MM.1S (cell line): ENCODE measurements at regions not wholly inside any gene's neighbourhood (a gene's known extent, or its start where the extent isn't known, plus 50 kb on each side); places are given as distances from the start of the nearest gene placed in this dataset.
"Not testable (repeated sequence)": the region's sequence is repeated elsewhere in the genome, so short reads cannot be mapped to it uniquely, and the experiment has no call there.

ENCODE experiments used
- DNase-seq: peaks from one replicate; pipeline ENCODE4 v3.0.0-alpha.2; 2015
- H2AFZ ChIP-seq: fragments of 300-600 bp; sonication (generic); 2 replicates; pipeline ENCODE4 v1.6.0; 2016; ENCODE audit warnings: antibody characterized with exemption, low read length
- H3F3A ChIP-seq: fragments of 300-600 bp; sonication (generic); 2 replicates; pipeline ENCODE4 v1.6.1; 2016; ENCODE audit warnings: mild to moderate bottlenecking, antibody characterized with exemption, low read length, moderate library complexity, mixed read lengths; ENCODE audit not compliant: insufficient read depth
- H3K27ac ChIP-seq: fragments of 300-600 bp; sonication (generic); 2 replicates; pipeline ENCODE4 v1.5.1; 2016; ENCODE audit warnings: mild to moderate bottlenecking, low read length
- H3K27me3 ChIP-seq: fragments of 300-600 bp; sonication (generic); replicated peaks from 2 replicates; pipeline ENCODE4 v1.6.0; 2016; ENCODE audit warnings: low read length; ENCODE audit not compliant: insufficient read depth
- H3K36me3 ChIP-seq: fragments of 300-600 bp; sonication (generic); replicated peaks from 2 replicates; pipeline ENCODE4 v1.6.1; 2016; ENCODE audit warnings: mild to moderate bottlenecking, low read length, mixed read lengths; ENCODE audit not compliant: insufficient read depth
- H3K4me1 ChIP-seq: fragments of 300-600 bp; sonication (generic); 2 replicates; pipeline ENCODE4 v1.6.1; 2016; ENCODE audit warnings: low read length, mixed read lengths
- H3K4me2 ChIP-seq: fragments of 300-600 bp; sonication (generic); 2 replicates; pipeline ENCODE4 v1.6.0; 2016; ENCODE audit warnings: low read depth, low read length
- H3K4me3 ChIP-seq: fragments of 300-600 bp; sonication (generic); 2 replicates; pipeline ENCODE4 v1.5.1; 2016; ENCODE audit warnings: low read length, mixed read lengths
- H3K79me2 ChIP-seq: fragments of 300-600 bp; sonication (generic); 2 replicates; pipeline ENCODE4 v1.6.1; 2016; ENCODE audit warnings: mixed run types, low read length, mixed read lengths
- H3K9ac ChIP-seq: fragments of 300-600 bp; sonication (generic); 2 replicates; pipeline ENCODE4 v1.6.1; 2016; ENCODE audit warnings: low read length, mixed read lengths
- H3K9me2 ChIP-seq: fragments of 300-600 bp; sonication (generic); replicated peaks from 2 replicates; pipeline ENCODE4 v1.6.1; 2016; ENCODE audit warnings: mild to moderate bottlenecking, low read length, mixed read lengths; ENCODE audit not compliant: insufficient read depth
- H3K9me3 ChIP-seq: fragments of 300-600 bp; sonication (generic); replicated peaks from 2 replicates; pipeline ENCODE4 v1.6.1; 2016; ENCODE audit warnings: mild to moderate bottlenecking, low read length, mixed read lengths; ENCODE audit not compliant: insufficient read depth
- H4K20me1 ChIP-seq: fragments of 300-600 bp; sonication (generic); 2 replicates; pipeline ENCODE4 v1.6.1; 2016; ENCODE audit warnings: mild to moderate bottlenecking, low read length, moderate library complexity, mixed read lengths; ENCODE audit not compliant: insufficient read depth
- CTCF ChIP-seq: fragments of 300-600 bp; sonication (generic); IDR thresholded peaks from 2 replicates; pipeline ENCODE4 v1.5.1; 2016; ENCODE audit warnings: antibody characterized with exemption, low read length, mixed read lengths
- EZH2 ChIP-seq: fragments of 300-600 bp; sonication (generic); optimal IDR thresholded peaks from 2 replicates; pipeline ENCODE3; 2017; ENCODE audit warnings: low read depth, mild to moderate bottlenecking, antibody characterized with exemption, low read length, mixed read lengths
- EZH2phosphoT487 ChIP-seq: fragments of 300-600 bp; sonication (generic); IDR thresholded peaks from 2 replicates; pipeline ENCODE4 v1.6.1; 2018; ENCODE audit warnings: antibody characterized with exemption, low read length

GRCh38 chrX:1836683-1837082 lies 221.8 kb downstream of the ASMT start:
- Histone ChIP-seq H3K36me3 (no peaks in the 10 kb centered on the region), H3K27me3 (no peaks in the 10 kb centered on the region), H2AFZ (no peak overlapping the region), H3K27ac (no peak overlapping the region), H4K20me1 (no peaks in the 10 kb centered on the region), H3K4me3 (no peak overlapping the region), H3K4me1 (no peaks in the 10 kb centered on the region), H3K9ac (no peak overlapping the region), H3K9me3 (no peaks in the 10 kb centered on the region), H3K4me2 (no peak overlapping the region), H3K79me2 (no peaks in the 10 kb centered on the region), H3K9me2 (no peaks in the 10 kb centered on the region), H3F3A (no peaks in the 10 kb centered on the region)
- DNase-seq: no peak
- TF ChIP-seq EZH2: no peak
- TF ChIP-seq CTCF: no peak
- no peak for TF ChIP-seq EZH2phosphoT487

- TF ChIP-seq EZH2 (no peak), EZH2phosphoT487 (no peak), CTCF (no peak)
- no peaks in the 10 kb centered on the region for H3K9me3 ChIP-seq
- no peaks in the 10 kb centered on the region for H3K9me2 ChIP-seq
- H3F3A ChIP-seq: no peaks in the 10 kb centered on the region
- no peaks in the 10 kb centered on the region for H3K36me3 ChIP-seq
- H3K27me3 ChIP-seq: no peaks in the 10 kb centered on the region
- no peaks in the 10 kb centered on the region for H4K20me1 ChIP-seq
- H3K27ac ChIP-seq: no peak overlapping the region
- H2AFZ ChIP-seq: no peak overlapping the region
- no peak overlapping the region for H3K4me2 ChIP-seq
- H3K4me3 ChIP-seq: no peak overlapping the region
- no peaks in the 10 kb centered on the region for H3K79me2 ChIP-seq
- H3K9ac ChIP-seq: no peak overlapping the region
- no peak for DNase-seq
- H3K4me1 ChIP-seq: no peaks in the 10 kb centered on the region
These were observed 226.9 kb downstream of the ASMT start for GRCh38 chrX:1841746-1842145.

GRCh38 chrX:1847000-1847399 lies 232.1 kb downstream of the ASMT start:
- H2AFZ ChIP-seq, H3K4me1 ChIP-seq, H3K27ac ChIP-seq, H3K79me2 ChIP-seq, DNase-seq, H4K20me1 ChIP-seq, H3K4me2 ChIP-seq, H3K4me3 ChIP-seq, H3K9ac ChIP-seq, H3K36me3 ChIP-seq, H3K9me3 ChIP-seq, H3K9me2 ChIP-seq, H3K27me3 ChIP-seq, H3F3A ChIP-seq: not testable (repeated sequence)

GRCh38 chrX:1847790-1848189 lies 232.9 kb downstream of the ASMT start:
- not testable (repeated sequence) for H4K20me1 ChIP-seq, H3K9ac ChIP-seq, H3K27ac ChIP-seq, H3K36me3 ChIP-seq, H3K79me2 ChIP-seq, H3K9me2 ChIP-seq, H3K9me3 ChIP-seq, DNase-seq, H2AFZ ChIP-seq, H3K4me2 ChIP-seq, H3F3A ChIP-seq, H3K4me3 ChIP-seq, H3K4me1 ChIP-seq, H3K27me3 ChIP-seq
